ENCODE measurements at regions not wholly inside any gene's neighbourhood (a gene's known extent, or its start where the extent isn't known, plus 50 kb on each side); places are given as distances from the start of the nearest gene placed in this dataset.

DNA sequence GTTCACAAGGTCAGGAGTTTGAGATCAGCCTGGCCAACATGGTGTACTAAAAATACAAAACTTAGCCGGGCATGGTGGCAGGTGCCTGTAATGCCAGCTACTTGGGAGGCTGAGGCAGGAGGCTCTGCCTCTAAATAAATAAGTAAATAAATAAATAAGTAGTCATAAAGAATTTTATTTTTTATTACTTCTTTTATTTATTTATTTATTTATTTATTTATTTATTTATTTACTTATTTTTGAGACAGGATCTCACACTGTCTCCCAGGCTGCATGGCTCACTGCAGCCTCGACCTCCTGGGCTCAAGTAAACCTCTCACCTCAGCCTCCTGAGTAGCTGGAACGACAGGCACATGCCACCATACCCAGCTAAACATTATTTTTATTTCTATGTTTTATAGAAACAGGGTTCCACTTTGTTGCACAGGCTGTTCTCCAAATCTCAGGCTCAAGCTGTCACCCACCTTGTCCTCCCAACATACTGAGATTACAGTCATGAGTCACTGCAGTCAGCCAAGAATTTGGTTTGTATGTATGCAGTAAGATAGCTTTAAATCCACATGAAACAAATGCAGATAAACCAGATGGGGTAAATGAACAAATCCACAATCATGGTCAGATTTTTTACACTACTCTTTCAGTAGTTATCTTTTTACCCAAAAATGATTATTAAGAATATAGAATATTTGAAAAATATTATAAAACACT lies 523.3 kb upstream of the RGS18 start:
- TF ChIP-seq, protein P1, sequence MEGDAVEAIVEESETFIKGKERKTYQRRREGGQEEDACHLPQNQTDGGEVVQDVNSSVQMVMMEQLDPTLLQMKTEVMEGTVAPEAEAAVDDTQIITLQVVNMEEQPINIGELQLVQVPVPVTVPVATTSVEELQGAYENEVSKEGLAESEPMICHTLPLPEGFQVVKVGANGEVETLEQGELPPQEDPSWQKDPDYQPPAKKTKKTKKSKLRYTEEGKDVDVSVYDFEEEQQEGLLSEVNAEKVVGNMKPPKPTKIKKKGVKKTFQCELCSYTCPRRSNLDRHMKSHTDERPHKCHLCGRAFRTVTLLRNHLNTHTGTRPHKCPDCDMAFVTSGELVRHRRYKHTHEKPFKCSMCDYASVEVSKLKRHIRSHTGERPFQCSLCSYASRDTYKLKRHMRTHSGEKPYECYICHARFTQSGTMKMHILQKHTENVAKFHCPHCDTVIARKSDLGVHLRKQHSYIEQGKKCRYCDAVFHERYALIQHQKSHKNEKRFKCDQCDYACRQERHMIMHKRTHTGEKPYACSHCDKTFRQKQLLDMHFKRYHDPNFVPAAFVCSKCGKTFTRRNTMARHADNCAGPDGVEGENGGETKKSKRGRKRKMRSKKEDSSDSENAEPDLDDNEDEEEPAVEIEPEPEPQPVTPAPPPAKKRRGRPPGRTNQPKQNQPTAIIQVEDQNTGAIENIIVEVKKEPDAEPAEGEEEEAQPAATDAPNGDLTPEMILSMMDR (IDR thresholded peaks at IDR 0.05; ENCODE audit: unreplicated experiment): no peak
- H3K4me3 Mint-ChIP-seq: no peak overlapping the region
- no peaks in the 10 kb centered on the region for H3K9me3 Mint-ChIP-seq
- H3K4me1 Mint-ChIP-seq: no peaks in the 10 kb centered on the region
- no peaks in the 10 kb centered on the region for H3K27me3 Mint-ChIP-seq (ENCODE audit: low read depth)
- DNase-seq (ENCODE audit: low spot score in 2 of 2, unreplicated experiment in 2 of 2): no peak
- no peaks in the 10 kb centered on the region for H3K36me3 Mint-ChIP-seq
- no peak overlapping the region for H3K27ac Mint-ChIP-seq

DNA sequence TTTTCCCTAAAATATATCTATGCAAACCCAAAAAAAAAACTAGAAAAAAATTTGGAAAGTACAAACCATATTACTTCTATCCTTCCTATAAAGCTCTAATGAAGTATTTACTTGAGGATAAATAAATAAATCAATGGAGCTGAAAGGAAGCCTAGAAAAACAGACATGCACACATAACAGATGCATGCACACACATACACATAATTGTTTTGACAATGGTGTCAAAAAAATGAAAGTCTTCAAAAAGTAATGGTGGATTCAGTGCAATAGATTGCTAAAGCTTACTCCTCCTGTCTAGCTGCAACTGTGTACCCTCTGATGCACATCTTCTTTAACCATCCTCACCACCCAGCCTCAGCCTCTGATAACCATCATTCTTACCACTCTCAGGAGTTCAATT lies 521.9 kb upstream of the RGS18 start:
- no peak for DNase-seq (ENCODE audit: low spot score in 2 of 2, unreplicated experiment in 2 of 2)
- no peaks in the 10 kb centered on the region for H3K9me3 Mint-ChIP-seq
- no peaks in the 10 kb centered on the region for H3K36me3 Mint-ChIP-seq
- H3K27ac Mint-ChIP-seq: no peak overlapping the region
- H3K4me1 Mint-ChIP-seq: no peaks in the 10 kb centered on the region
- TF ChIP-seq, protein P1 (IDR thresholded peaks at IDR 0.05; ENCODE audit: unreplicated experiment): no peak
- peaks cover 1% of the 10 kb centered on the region for H3K27me3 Mint-ChIP-seq (ENCODE audit: low read depth)
- no peak overlapping the region for H3K4me3 Mint-ChIP-seq

DNA sequence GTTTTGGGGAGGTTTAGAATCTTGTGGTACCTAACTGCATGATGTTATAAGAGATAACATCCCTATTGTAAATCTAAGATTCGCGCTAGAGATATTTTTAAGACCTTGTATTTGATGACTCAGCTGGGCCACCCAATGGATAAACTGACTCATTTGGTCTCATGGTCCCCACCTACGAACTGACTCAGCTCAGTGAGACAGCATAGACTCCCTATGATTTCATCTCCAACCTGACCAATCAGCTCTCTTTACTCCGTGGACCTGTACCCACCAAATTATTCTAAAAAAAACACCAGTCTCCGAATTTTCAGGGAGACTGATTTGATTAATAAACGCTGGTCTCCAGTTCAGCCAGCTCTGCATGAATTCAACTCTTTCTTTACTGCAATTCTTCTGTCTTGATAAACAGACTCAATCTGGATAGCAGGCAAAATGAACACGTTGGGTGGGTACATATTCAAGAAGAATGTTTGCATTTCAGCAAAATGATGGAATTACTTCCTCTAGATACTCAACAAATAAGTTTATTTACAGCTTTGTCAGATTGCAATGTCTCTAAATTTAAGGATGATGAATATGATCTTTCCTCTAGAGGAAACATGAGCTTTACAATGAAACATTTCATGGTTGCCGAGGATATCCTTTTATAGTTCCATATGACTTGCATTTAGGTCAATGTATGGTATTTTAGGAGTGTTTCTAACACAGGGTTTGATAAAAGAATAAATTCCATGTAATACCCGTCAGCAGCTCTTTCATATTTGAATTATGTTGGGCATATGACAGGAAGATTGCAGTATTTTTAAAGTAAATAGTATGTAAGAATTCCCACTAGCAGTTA lies 516.6 kb upstream of the RGS18 start:
- TF ChIP-seq, protein P1 (IDR thresholded peaks at IDR 0.05; ENCODE audit: unreplicated experiment): no peak
- Mint-ChIP-seq H3K27me3 (ENCODE audit: low read depth) (peaks cover 1% of the 10 kb centered on the region), H3K27ac (no peak overlapping the region), H3K9me3 (no peaks in the 10 kb centered on the region), H3K4me1 (no peaks in the 10 kb centered on the region), H3K36me3 (no peaks in the 10 kb centered on the region), H3K4me3 (no peak overlapping the region)
- DNase-seq (ENCODE audit: low spot score in 2 of 2, unreplicated experiment in 2 of 2): no peak

DNA sequence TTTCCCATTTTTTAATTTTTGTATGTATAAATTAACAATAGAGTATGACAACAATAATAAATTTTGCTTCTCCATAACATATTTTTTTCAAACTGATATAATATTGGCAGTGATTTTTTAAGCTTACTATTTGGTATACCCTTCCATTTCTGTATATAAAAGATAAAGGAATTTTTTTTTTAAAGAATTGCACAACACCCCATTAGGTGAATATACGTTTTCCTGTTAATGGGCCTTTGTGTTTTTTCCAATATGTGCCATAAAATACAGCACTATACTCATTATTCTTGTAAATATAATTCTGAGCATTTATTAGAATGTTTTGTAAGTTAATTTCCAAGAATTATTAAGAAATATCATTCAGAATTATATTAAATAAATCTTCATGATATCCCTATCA lies 515.2 kb upstream of the RGS18 start:
- Mint-ChIP-seq H3K4me3 (no peak overlapping the region), H3K36me3 (no peaks in the 10 kb centered on the region)
- DNase-seq (ENCODE audit: low spot score in 2 of 2, unreplicated experiment in 2 of 2): no peak

DNA sequence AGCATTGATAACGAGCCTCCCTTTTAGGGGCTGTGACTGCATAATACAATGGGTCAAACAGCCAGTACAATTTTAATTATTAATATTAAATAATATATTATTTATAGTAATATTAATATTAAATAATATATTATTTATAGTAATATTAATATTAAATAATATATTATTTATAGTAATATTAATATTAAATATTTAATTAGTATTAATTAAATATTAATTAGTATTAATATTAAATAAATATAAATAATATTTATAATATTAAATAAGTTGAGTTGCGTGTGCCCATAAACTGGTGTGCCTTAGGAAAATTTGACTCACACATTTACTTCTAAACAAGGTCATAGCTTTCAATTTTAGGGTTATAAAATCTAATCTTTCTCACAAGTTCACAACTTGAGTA lies 509.3 kb upstream of the RGS18 start:
- no peak overlapping the region for H3K4me3 Mint-ChIP-seq
- no peaks in the 10 kb centered on the region for H3K27me3 Mint-ChIP-seq (ENCODE audit: low read depth)
- TF ChIP-seq, protein P1 (IDR thresholded peaks at IDR 0.05; ENCODE audit: unreplicated experiment): no peak
- no peak overlapping the region for H3K27ac Mint-ChIP-seq
- H3K4me1 Mint-ChIP-seq: no peaks in the 10 kb centered on the region
- no peak for DNase-seq (ENCODE audit: low spot score in 2 of 2, unreplicated experiment in 2 of 2)
- no peaks in the 10 kb centered on the region for H3K36me3 Mint-ChIP-seq
- peaks cover 7% of the 10 kb centered on the region for H3K9me3 Mint-ChIP-seq

More for the DNA sequence above, 515.2 kb upstream of the RGS18 start:
- no peak overlapping the region for H3K27ac Mint-ChIP-seq
- TF ChIP-seq, protein P1 (IDR thresholded peaks at IDR 0.05; ENCODE audit: unreplicated experiment): no peak
- peaks cover 1% of the 10 kb centered on the region for H3K27me3 Mint-ChIP-seq (ENCODE audit: low read depth)
- peaks cover 5% of the 10 kb centered on the region for H3K9me3 Mint-ChIP-seq
- H3K4me1 Mint-ChIP-seq: no peaks in the 10 kb centered on the region
